Urinary bladder (tissue), 3 donors: ENCODE measurements at regions not wholly inside any gene's neighbourhood (a gene's known extent, or its start where the extent isn't known, plus 50 kb on each side); places are given as distances from the start of the nearest gene placed in this dataset.
"Not testable (repeated sequence)": the region's sequence is repeated elsewhere in the genome, so short reads cannot be mapped to it uniquely, and the experiment has no call there.

ENCODE experiments used
- DNase-seq: peaks from one replicate; pipeline ENCODE4 v3.0.0-alpha.2; 2015; ENCODE audit errors: extremely low spot score
- H3K27ac ChIP-seq: one replicate; pipeline ENCODE4 v1.5.1; 2013; ENCODE audit warnings: low read depth, mild to moderate bottlenecking, moderate library complexity
- H3K36me3 ChIP-seq: one replicate; pipeline ENCODE4 v1.6.1; 2013; ENCODE audit warnings: mild to moderate bottlenecking, moderate library complexity; ENCODE audit not compliant: insufficient read depth
- H3K4me1 ChIP-seq: one replicate; pipeline ENCODE4 v1.6.1; 2013; ENCODE audit warnings: mild to moderate bottlenecking, moderate library complexity; ENCODE audit not compliant: insufficient read depth
- H3K4me3 ChIP-seq: one replicate; pipeline ENCODE4 v1.5.1; 2013; ENCODE audit warnings: low read depth, low read length
- WGBS: extraction: QIAGEN DNeasy Blood & Tissue Kit; methylation state at CpG from one replicate; pipeline ENCODE4 v1.1.7; 2013; 5-methylcytosine and 5-hydroxymethylcytosine counted together
- donor health status: healthy with polysubstance abuse.
- donor health status: healthy.

GRCh38 chr2:189347540-189347939 is 93.7 kb upstream of the WDR75 start:
- Histone ChIP-seq H3K36me3 (no peaks in the 10 kb centered on the region), H3K4me3 (no peak overlapping the region), H3K4me1 (no peaks in the 10 kb centered on the region), H3K27ac (no peak overlapping the region)
- 20% methylated on average over 1 of the region's 1 CpG for WGBS
- no peak for DNase-seq

DNA sequence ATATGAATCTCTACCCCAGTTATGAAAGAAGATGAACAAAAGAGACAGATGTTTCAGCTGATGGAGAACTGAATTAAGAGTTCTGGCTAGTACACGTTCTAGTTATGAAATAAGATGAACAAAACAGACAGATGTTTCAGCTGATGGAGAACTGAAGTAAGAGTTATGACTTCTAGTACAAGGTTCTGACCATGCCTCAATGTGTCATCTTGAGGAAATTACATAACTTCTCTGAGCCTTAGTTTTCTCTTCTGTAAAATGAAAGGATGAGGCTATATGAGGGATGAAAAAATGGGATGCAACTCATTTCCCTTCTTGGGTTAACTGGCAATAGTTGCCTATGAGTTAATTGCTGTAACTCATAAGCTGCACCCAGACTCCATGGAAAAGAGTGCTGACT is 92.9 kb upstream of the WDR75 start:
- 82% methylated on average over 1 of the region's 1 CpG for WGBS
- no peak overlapping the region for H3K4me3 ChIP-seq
- H3K27ac ChIP-seq, result no peak overlapping the region
- no peaks in the 10 kb centered on the region for H3K4me1 ChIP-seq
- no peaks in the 10 kb centered on the region for H3K36me3 ChIP-seq
- no peak for DNase-seq

DNA sequence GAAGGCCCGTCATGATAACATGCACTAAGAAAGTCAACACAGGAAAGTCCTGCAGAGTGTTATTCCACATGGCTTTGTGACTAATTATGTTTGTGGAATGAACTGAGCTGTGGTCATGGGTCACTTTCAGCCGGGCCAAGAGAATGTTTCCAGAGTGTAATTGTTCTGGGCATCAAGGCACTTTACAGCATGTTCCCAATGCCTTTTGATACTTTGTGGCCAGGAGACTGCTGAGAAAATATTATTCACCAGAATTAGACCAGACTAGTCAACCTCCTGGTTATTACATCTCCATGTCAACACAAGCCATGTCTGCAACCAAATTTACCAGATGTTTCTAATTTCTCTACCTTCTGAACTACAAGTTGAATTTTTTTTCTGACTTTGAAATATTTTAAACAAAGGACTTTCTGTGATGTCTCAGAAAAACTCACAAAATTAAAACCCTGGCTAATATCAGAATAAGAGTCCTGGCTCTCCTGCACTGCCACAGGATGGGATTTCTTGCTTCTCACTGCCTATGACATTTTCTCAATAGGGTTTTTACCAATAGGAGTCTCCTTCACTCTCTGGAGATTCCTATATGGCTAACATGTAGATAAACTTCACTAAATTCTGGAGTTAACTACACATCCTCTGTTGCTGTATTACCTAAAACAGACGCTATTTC is 90.6 kb upstream of the WDR75 start:
- Histone ChIP-seq H3K4me3 (no peak overlapping the region), H3K27ac (no peak overlapping the region), H3K36me3 (no peaks in the 10 kb centered on the region), H3K4me1 (no peaks in the 10 kb centered on the region)
- DNase-seq, result no peak
- WGBS, result 42% methylated on average over 3 of the region's 3 CpGs

GRCh38 chr2:189351933-189352332 is 89.3 kb upstream of the WDR75 start:
- DNase-seq, H3K36me3 ChIP-seq, H3K4me1 ChIP-seq, H3K27ac ChIP-seq, H3K4me3 ChIP-seq: not testable (repeated sequence)
- 100% methylated on average over 1 of the region's 1 CpG for WGBS

- not testable (repeated sequence) for H3K4me1 ChIP-seq, H3K36me3 ChIP-seq, H3K27ac ChIP-seq, H3K4me3 ChIP-seq, DNase-seq
- WGBS, result 93% methylated on average over 4 of the region's 4 CpGs
Observed at GRCh38 chr2:189357375-189357774, 83.9 kb upstream of the WDR75 start.

DNA sequence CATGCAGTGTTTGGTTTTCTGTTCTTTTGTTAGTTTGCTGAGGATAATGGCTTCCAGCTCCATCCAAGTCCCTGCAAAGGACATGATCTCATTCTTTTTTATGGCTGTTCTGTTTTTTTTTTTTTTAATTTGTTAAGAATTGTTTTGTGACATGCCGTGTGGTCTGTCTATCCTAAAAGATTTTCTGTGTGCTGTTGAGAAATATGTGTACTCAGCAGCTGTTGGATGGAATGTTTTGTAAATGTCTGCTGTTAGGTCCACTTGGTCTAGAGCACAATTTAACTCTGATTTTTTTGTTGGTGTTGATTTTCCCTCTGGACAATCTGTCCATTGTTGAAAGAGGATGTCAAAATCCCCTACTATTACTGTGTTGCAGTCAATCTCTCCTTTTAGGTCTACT is 80.4 kb upstream of the WDR75 start:
- no peak overlapping the region for H3K4me3 ChIP-seq
- no peaks in the 10 kb centered on the region for H3K4me1 ChIP-seq
- H3K36me3 ChIP-seq, result no peaks in the 10 kb centered on the region
- DNase-seq, result no peak
- 58% methylated on average over 1 of the region's 1 CpG for WGBS
- no peak overlapping the region for H3K27ac ChIP-seq

DNA sequence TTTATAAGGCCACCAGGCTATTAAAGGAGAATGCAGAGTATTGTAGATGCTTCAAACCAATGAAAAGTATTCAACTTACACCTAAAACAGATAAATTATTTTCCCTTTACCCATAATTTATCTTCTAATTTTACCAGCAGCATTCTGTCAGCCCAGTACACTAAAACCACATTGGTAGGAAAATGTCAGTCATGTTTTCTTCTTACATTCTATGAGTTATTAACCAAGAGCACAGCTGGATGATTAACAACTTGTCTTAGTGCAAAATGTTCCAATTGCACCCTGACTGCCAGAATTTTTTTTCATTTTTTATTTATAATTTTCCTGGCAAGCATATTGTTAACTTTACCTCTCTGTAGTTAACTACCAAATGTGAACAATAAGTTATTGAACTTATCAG is 79.0 kb upstream of the WDR75 start:
- Histone ChIP-seq H3K4me1 (no peaks in the 10 kb centered on the region), H3K36me3 (no peaks in the 10 kb centered on the region), H3K27ac (no peak overlapping the region), H3K4me3 (no peak overlapping the region)
- DNase-seq, result no peak

DNA sequence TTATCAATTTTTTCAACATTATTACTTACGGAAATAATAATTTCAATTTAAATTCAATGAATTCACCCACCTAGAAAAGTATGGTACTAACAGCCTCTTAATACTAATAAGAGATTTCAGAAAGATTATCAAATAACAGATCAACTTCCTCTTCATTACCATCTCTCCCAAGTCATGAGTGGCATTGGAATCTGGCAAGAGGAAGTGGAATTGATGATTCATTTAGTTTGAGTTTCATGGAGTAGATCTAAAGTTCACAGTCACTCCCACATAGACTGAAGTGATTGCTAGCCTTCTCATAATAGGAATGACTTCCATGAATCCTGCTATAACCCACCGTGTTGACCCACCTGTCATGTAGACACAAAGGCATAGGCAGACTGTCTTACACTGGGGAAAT is 77.7 kb upstream of the WDR75 start:
- 94% methylated on average over 2 of the region's 2 CpGs for WGBS
- Histone ChIP-seq H3K4me3 (no peak overlapping the region), H3K36me3 (no peaks in the 10 kb centered on the region), H3K27ac (no peak overlapping the region), H3K4me1 (no peaks in the 10 kb centered on the region)
- DNase-seq, result no peak

GRCh38 chr2:189364607-189365006 is 76.7 kb upstream of the WDR75 start:
- no peaks in the 10 kb centered on the region for H3K4me1 ChIP-seq

GRCh38 chr2:189366349-189366748 is 74.9 kb upstream of the WDR75 start:
- 93% methylated on average over 3 of the region's 3 CpGs for WGBS

More at GRCh38 chr2:189364607-189365006, 76.7 kb upstream of the WDR75 start:
- 97% methylated on average over 3 of the region's 3 CpGs for WGBS
- DNase-seq, result no peak
- no peak overlapping the region for H3K27ac ChIP-seq
- no peak overlapping the region for H3K4me3 ChIP-seq
- H3K36me3 ChIP-seq, result no peaks in the 10 kb centered on the region

DNA sequence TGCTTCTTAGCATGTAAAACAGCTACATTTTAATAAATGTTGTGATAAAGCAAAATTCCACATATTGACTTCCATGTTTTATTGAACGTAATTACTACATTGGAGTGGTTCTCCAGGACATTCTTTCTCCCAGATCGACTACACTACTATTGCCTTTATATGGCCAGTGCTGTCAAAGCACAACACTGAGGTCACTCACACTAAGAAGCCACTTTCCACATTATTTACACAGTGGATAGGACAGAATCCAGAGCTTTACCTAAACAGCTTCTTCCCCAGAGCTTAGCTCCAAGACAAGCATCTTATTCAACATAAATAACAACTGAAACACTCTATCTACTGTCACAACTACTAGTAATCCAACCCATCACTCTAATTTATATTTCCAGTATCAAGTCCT is 73.9 kb upstream of the WDR75 start:
- WGBS, result 54% methylated on average over 2 of the region's 2 CpGs
- Histone ChIP-seq H3K4me3 (no peak overlapping the region), H3K27ac (no peak overlapping the region), H3K36me3 (no peaks in the 10 kb centered on the region), H3K4me1 (no peaks in the 10 kb centered on the region)
- DNase-seq, result no peak

More at GRCh38 chr2:189366349-189366748, 74.9 kb upstream of the WDR75 start:
- no peak for DNase-seq
- H3K4me3 ChIP-seq, result no peak overlapping the region
- no peak overlapping the region for H3K27ac ChIP-seq
- H3K4me1 ChIP-seq, result no peaks in the 10 kb centered on the region
- H3K36me3 ChIP-seq, result no peaks in the 10 kb centered on the region

DNA sequence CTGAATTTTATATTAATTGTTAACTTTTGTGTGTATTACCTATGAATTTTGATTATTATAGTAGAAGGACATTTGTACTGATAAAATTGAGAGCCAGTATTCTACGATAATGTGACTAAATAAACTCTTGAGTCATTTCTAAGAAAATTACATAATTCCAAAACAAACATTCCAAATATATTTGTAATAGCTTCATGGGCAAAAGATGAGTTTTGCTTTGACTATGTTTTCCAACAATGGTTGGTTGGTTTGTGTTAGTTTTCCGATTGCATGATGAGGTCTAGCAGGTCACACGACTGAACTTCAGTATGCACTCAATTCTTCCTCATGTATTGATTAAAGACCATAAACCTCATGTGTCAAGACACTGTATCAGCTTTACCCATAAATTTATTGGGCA is 71.7 kb upstream of the WDR75 start:
- Histone ChIP-seq H3K27ac (no peak overlapping the region), H3K4me1 (no peaks in the 10 kb centered on the region), H3K4me3 (no peak overlapping the region), H3K36me3 (no peaks in the 10 kb centered on the region)
- no peak for DNase-seq
- WGBS, result 70% methylated on average over 3 of the region's 3 CpGs

DNA sequence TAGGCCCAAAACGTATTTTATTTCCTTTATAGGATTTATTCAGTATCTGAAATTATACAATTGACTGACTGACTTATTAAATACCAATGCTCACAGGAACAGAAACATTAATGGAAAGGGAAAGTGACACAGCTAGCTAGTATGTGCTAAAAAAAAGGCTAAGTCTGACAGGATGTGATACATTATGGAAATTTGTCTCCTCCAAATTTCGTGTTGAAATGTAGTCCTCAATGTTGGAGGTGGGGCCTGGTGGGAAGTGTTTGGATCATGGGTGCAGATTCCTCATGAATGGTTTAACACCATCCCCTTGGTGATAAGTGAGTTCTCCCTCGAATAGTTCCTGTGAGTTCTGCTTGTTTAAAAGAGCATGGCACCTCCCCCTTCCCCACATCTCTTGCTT is 70.6 kb upstream of the WDR75 start:
- H3K4me1 ChIP-seq, result no peaks in the 10 kb centered on the region
- H3K4me3 ChIP-seq, result no peak overlapping the region
- WGBS, result 73% methylated on average over 3 of the region's 3 CpGs
- no peak overlapping the region for H3K27ac ChIP-seq
- DNase-seq, result no peak
- H3K36me3 ChIP-seq, result no peaks in the 10 kb centered on the region

GRCh38 chr2:189372688-189373257 is 68.5 kb upstream of the WDR75 start:
- DNase-seq, result no peak
- 51% methylated on average over 1 of the region's 1 CpG for WGBS
- Histone ChIP-seq H3K27ac (no peak overlapping the region), H3K36me3 (no peaks in the 10 kb centered on the region), H3K4me3 (no peak overlapping the region), H3K4me1 (no peaks in the 10 kb centered on the region)

GRCh38 chr2:189374481-189374880 is 66.8 kb upstream of the WDR75 start:
- Histone ChIP-seq H3K36me3 (no peaks in the 10 kb centered on the region), H3K4me3 (no peak overlapping the region), H3K27ac (no peak overlapping the region), H3K4me1 (no peaks in the 10 kb centered on the region)
- DNase-seq, result no peak
